WTC11 (cell line): ENCODE measurements at regions not wholly inside any gene's neighbourhood (a gene's known extent, or its start where the extent isn't known, plus 50 kb on each side); places are given as distances from the start of the nearest gene placed in this dataset.

Experiments used
- ATAC-seq: fragments of 200-7000 bp; cut with Tn5 transposase; 2 replicates; pipeline ENCODE4 v1.10.0; 2021; ENCODE audit warnings: mild to moderate bottlenecking, moderate library complexity
- CTCF ChIA-PET: fragments of 300-600 bp; sonication (Branson Sonifier 250); formaldehyde crosslinking; loops from one replicate; lab custom pipeline; 2021; ENCODE audit warnings: antibody characterized with exemption; lab: Charles Lee
- POLR2A ChIA-PET: fragments of 350-600 bp; sonication (Branson Sonifier 250); formaldehyde crosslinking; loops from one replicate; lab custom pipeline; 2021; ENCODE audit warnings: antibody characterized with exemption; lab: Charles Lee
- DNase-seq: peaks from one replicate; pipeline ENCODE4 v3.0.0; 2021; ENCODE audit warnings: low spot score
- H3K27ac Mint-ChIP-seq: 2 replicates; pipeline ENCODE4 v1.8.0; 2021; ENCODE audit warnings: mixed read lengths
- H3K27me3 Mint-ChIP-seq: 2 replicates; pipeline ENCODE4 v1.8.0; 2021; ENCODE audit warnings: low read depth, mild to moderate bottlenecking, moderate library complexity, mixed read lengths
- H3K36me3 Mint-ChIP-seq: 2 replicates; pipeline ENCODE4 v1.8.0; 2021; ENCODE audit warnings: mixed read lengths
- H3K4me1 Mint-ChIP-seq: 2 replicates; pipeline ENCODE4 v1.8.0; 2022; ENCODE audit warnings: mixed read lengths
- H3K4me3 Mint-ChIP-seq: 2 replicates; pipeline ENCODE4 v1.8.0; 2021; ENCODE audit warnings: mild to moderate bottlenecking, moderate library complexity, mixed read lengths
- H3K9me3 Mint-ChIP-seq: 2 replicates; pipeline ENCODE4 v1.8.0; 2021; ENCODE audit warnings: mixed read lengths
- CREB1 ChIP-seq: sonication (generic); formaldehyde crosslinking; IDR thresholded peaks from 2 replicates; pipeline ENCODE4 v1.8.0; 2023; ENCODE audit warnings: mild to moderate bottlenecking, missing genetic modification reagents
- CREM ChIP-seq: sonication (generic); formaldehyde crosslinking; IDR thresholded peaks from 2 replicates; pipeline ENCODE4 v1.8.1; 2022; ENCODE audit warnings: mild to moderate bottlenecking, missing genetic modification reagents, moderate library complexity
- FOXJ3 ChIP-seq: sonication (generic); formaldehyde crosslinking; IDR thresholded peaks from 2 replicates; pipeline ENCODE4 v1.9.0; 2021; ENCODE audit warnings: missing genetic modification reagents, mild to moderate bottlenecking, borderline replicate concordance
- FOXK1 ChIP-seq: sonication (generic); formaldehyde crosslinking; IDR thresholded peaks from 2 replicates; pipeline ENCODE4 v1.8.0; 2022; ENCODE audit warnings: mild to moderate bottlenecking, moderate library complexity, missing genetic modification reagents
- JAZF1 ChIP-seq: fragments of 250-450 bp; sonication (Bioruptor Pico); IDR thresholded peaks from 2 replicates; pipeline ENCODE4 v1.9.0; 2021; ENCODE audit warnings: moderate library complexity, mild to moderate bottlenecking, inconsistent platforms
- NR3C1 ChIP-seq: sonication (generic); formaldehyde crosslinking; conservative IDR thresholded peaks from 2 replicates; pipeline ENCODE4 v1.8.1; 2023; ENCODE audit warnings: low read depth, mild to moderate bottlenecking, missing genetic modification reagents
- RELA ChIP-seq: sonication (generic); formaldehyde crosslinking; IDR thresholded peaks from 2 replicates; pipeline ENCODE4 v1.8.1; 2022; ENCODE audit warnings: missing genetic modification reagents, mild to moderate bottlenecking, borderline replicate concordance
- SMAD4 ChIP-seq: sonication (generic); formaldehyde crosslinking; IDR thresholded peaks from 2 replicates; pipeline ENCODE4 v1.8.0; 2022; ENCODE audit warnings: mild to moderate bottlenecking, missing genetic modification reagents
- SOX15 ChIP-seq: fragments of 250-450 bp; sonication (Bioruptor Pico); IDR thresholded peaks from 2 replicates; pipeline ENCODE4 v1.9.0; 2021; ENCODE audit warnings: mild to moderate bottlenecking
- TCF7 ChIP-seq: sonication (generic); formaldehyde crosslinking; IDR thresholded peaks from 2 replicates; pipeline ENCODE4 v1.8.0; 2022; ENCODE audit warnings: mild to moderate bottlenecking, low read depth, missing genetic modification reagents, moderate library complexity
- TEAD4 ChIP-seq: sonication (generic); formaldehyde crosslinking; IDR thresholded peaks from 2 replicates; pipeline ENCODE4 v1.8.0; 2022; ENCODE audit warnings: mild to moderate bottlenecking, missing genetic modification reagents
- ZBTB21 ChIP-seq: sonication (generic); formaldehyde crosslinking; IDR thresholded peaks from 2 replicates; pipeline ENCODE4 v1.8.1; 2023; ENCODE audit warnings: mild to moderate bottlenecking, missing genetic modification reagents, borderline replicate concordance
- ZNF138 ChIP-seq: sonication (generic); formaldehyde crosslinking; conservative IDR thresholded peaks from 2 replicates; pipeline ENCODE4 v1.8.1; 2022; ENCODE audit warnings: mild to moderate bottlenecking, moderate library complexity, missing genetic modification reagents
- ZNF219 ChIP-seq: sonication (generic); formaldehyde crosslinking; IDR thresholded peaks from 2 replicates; pipeline ENCODE4 v1.8.0; 2023; ENCODE audit warnings: missing genetic modification reagents, mild to moderate bottlenecking, borderline replicate concordance
- ZNF232 ChIP-seq: sonication (generic); formaldehyde crosslinking; IDR thresholded peaks from 2 replicates; pipeline ENCODE4 v1.8.0; 2022; ENCODE audit warnings: mild to moderate bottlenecking, missing genetic modification reagents
- TF ChIP-seq, protein P1 (sequence below): fragments of 250-450 bp; sonication (Bioruptor Pico); IDR thresholded peaks from 2 replicates; pipeline ENCODE4 v1.9.0; 2021; ENCODE audit warnings: mild to moderate bottlenecking
- TF ChIP-seq, protein P2 (sequence below): fragments of 200-600 bp; IDR thresholded peaks from 2 replicates; pipeline ENCODE4 v1.8.0; 2022; ENCODE audit warnings: antibody characterized with exemption
- TF ChIP-seq, protein P3 (sequence below): sonication (generic); formaldehyde crosslinking; IDR thresholded peaks from 2 replicates; pipeline ENCODE4 v1.8.0; 2022; ENCODE audit warnings: mild to moderate bottlenecking, missing genetic modification reagents
- TF ChIP-seq, protein P4 (sequence below): sonication (generic); formaldehyde crosslinking; IDR thresholded peaks from 2 replicates; pipeline ENCODE4 v1.8.1; 2023; ENCODE audit warnings: mild to moderate bottlenecking, missing genetic modification reagents, moderate library complexity
- TF ChIP-seq, protein P5 (sequence below): sonication (generic); formaldehyde crosslinking; IDR thresholded peaks from 2 replicates; pipeline ENCODE4 v1.8.1; 2023; ENCODE audit warnings: mild to moderate bottlenecking, missing genetic modification reagents

DNA sequence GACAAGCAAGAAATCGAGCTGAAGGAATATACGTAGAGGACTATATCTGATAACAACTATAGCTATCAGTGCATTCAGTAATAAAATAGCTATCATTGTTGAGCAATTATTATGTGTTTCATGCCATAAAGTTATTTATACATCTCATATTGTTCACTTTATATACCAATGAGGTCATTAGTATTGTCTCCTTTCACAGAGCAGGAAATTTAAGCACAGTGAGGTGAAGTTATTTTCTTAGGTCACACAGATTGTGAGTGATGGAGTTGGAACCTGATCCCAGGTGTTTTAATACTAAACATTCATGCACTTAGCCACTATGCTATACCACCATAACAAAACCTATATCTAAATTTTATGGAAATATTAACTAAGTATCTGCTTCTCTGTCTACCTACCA lies 180.5 kb upstream of the DPYD start:
- ChIA-PET CTCF (no interaction called here), POLR2A (no interaction called here)
- H3K4me3 Mint-ChIP-seq = no peak overlapping the region

DNA sequence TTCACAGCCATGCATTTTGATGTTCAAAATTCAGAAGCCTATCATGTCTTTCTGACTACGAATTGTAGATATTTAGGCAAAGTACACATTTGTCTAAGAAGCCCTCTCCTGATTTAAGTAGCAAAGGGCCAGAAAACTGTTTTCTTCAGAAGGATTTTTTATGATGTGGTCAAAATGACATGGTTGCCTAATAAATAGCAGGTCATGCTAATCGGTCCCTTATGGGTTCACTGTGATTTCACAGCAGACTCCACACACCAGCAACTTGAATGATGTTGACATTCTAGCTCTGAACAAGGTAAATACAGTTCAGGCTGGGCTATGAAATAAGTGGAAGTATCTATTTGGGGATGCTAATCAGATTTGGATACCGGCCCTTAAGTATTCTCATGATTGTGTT lies 178.7 kb upstream of the DPYD start:
- ChIA-PET POLR2A (no interaction called here), CTCF (no interaction called here)
- H3K27ac Mint-ChIP-seq = no peak overlapping the region
- H3K27me3 Mint-ChIP-seq = no peaks in the 10 kb centered on the region
- H3K9me3 Mint-ChIP-seq = no peaks in the 10 kb centered on the region
- no peak for DNase-seq
- ATAC-seq = no peak
- no peaks in the 10 kb centered on the region for H3K36me3 Mint-ChIP-seq
- TF ChIP-seq CREM (CRISPR knock-in tag) = no peak
- no peak for TF ChIP-seq SOX15 (CRISPR knock-in tag)
- TF ChIP-seq, protein P1, sequence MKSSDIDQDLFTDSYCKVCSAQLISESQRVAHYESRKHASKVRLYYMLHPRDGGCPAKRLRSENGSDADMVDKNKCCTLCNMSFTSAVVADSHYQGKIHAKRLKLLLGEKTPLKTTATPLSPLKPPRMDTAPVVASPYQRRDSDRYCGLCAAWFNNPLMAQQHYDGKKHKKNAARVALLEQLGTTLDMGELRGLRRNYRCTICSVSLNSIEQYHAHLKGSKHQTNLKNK (CRISPR knock-in tag) = no peak
- TF ChIP-seq ZNF232 = no peak
- TF ChIP-seq, protein P2, sequence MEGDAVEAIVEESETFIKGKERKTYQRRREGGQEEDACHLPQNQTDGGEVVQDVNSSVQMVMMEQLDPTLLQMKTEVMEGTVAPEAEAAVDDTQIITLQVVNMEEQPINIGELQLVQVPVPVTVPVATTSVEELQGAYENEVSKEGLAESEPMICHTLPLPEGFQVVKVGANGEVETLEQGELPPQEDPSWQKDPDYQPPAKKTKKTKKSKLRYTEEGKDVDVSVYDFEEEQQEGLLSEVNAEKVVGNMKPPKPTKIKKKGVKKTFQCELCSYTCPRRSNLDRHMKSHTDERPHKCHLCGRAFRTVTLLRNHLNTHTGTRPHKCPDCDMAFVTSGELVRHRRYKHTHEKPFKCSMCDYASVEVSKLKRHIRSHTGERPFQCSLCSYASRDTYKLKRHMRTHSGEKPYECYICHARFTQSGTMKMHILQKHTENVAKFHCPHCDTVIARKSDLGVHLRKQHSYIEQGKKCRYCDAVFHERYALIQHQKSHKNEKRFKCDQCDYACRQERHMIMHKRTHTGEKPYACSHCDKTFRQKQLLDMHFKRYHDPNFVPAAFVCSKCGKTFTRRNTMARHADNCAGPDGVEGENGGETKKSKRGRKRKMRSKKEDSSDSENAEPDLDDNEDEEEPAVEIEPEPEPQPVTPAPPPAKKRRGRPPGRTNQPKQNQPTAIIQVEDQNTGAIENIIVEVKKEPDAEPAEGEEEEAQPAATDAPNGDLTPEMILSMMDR = no peak
- TF ChIP-seq, protein P3, sequence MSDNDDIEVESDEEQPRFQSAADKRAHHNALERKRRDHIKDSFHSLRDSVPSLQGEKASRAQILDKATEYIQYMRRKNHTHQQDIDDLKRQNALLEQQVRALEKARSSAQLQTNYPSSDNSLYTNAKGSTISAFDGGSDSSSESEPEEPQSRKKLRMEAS = no peak
- TF ChIP-seq RELA (CRISPR knock-in tag) = no peak
- TF ChIP-seq NR3C1 = no peak
- TF ChIP-seq, protein P4, sequence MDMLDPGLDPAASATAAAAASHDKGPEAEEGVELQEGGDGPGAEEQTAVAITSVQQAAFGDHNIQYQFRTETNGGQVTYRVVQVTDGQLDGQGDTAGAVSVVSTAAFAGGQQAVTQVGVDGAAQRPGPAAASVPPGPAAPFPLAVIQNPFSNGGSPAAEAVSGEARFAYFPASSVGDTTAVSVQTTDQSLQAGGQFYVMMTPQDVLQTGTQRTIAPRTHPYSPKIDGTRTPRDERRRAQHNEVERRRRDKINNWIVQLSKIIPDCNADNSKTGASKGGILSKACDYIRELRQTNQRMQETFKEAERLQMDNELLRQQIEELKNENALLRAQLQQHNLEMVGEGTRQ = no peak
- TF ChIP-seq FOXJ3 (CRISPR knock-in tag) = no peak
- TF ChIP-seq CREB1 (CRISPR knock-in tag) = no peak
- TF ChIP-seq, protein P5, sequence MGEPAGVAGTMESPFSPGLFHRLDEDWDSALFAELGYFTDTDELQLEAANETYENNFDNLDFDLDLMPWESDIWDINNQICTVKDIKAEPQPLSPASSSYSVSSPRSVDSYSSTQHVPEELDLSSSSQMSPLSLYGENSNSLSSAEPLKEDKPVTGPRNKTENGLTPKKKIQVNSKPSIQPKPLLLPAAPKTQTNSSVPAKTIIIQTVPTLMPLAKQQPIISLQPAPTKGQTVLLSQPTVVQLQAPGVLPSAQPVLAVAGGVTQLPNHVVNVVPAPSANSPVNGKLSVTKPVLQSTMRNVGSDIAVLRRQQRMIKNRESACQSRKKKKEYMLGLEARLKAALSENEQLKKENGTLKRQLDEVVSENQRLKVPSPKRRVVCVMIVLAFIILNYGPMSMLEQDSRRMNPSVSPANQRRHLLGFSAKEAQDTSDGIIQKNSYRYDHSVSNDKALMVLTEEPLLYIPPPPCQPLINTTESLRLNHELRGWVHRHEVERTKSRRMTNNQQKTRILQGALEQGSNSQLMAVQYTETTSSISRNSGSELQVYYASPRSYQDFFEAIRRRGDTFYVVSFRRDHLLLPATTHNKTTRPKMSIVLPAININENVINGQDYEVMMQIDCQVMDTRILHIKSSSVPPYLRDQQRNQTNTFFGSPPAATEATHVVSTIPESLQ (CRISPR knock-in tag) = no peak
- TF ChIP-seq TEAD4 (CRISPR knock-in tag) = no peak
- TF ChIP-seq, all 79 proteins: peak for 0
- H3K4me1 Mint-ChIP-seq = peaks cover 7% of the 10 kb centered on the region
- no peak overlapping the region for H3K4me3 Mint-ChIP-seq

More for the DNA sequence above, 180.5 kb upstream of the DPYD start:
- no peak overlapping the region for H3K27ac Mint-ChIP-seq
- no peak for TF ChIP-seq TCF7 (CRISPR knock-in tag)
- no peak for TF ChIP-seq FOXK1 (CRISPR knock-in tag)
- TF ChIP-seq SMAD4 (CRISPR knock-in tag) = no peak
- no peak for TF ChIP-seq JAZF1 (CRISPR knock-in tag)
- no peak for TF ChIP-seq ZNF138 (CRISPR knock-in tag)
- TF ChIP-seq ZBTB21 (CRISPR knock-in tag) = no peak
- no peak for TF ChIP-seq ZNF232
- TF ChIP-seq, protein P1 (CRISPR knock-in tag) = no peak
- no peak for TF ChIP-seq ZNF219
- no peaks in the 10 kb centered on the region for H3K36me3 Mint-ChIP-seq
- H3K9me3 Mint-ChIP-seq = peaks cover 5% of the 10 kb centered on the region; the same call in 1 of the 2 replicates
- H3K27me3 Mint-ChIP-seq = no peaks in the 10 kb centered on the region
- DNase-seq (no peak), ATAC-seq (no peak)
- H3K4me1 Mint-ChIP-seq = peaks cover 7% of the 10 kb centered on the region
